DOHH2 (cell line): ENCODE measurements at regions not wholly inside any gene's neighbourhood (a gene's known extent, or its start where the extent isn't known, plus 50 kb on each side); places are given as distances from the start of the nearest gene placed in this dataset.

ENCODE experiments used
- H3F3A ChIP-seq: fragments of 200-600 bp; sonication (generic), shearing (Covaris generic); 2 replicates; pipeline ENCODE4 v1.6.0; 2016; ENCODE audit warnings: antibody characterized with exemption, mild to moderate bottlenecking; ENCODE audit not compliant: control insufficient read depth, insufficient read depth
- H3K27ac ChIP-seq: fragments of 200-600 bp; sonication (generic); 2 replicates; pipeline ENCODE4 v1.5.1; 2014; ENCODE audit warnings: low read depth, mild to moderate bottlenecking, low read length, moderate library complexity
- H3K27me3 ChIP-seq: fragments of 200-600 bp; sonication (generic); 2 replicates; pipeline ENCODE4 v1.6.1; 2014; ENCODE audit warnings: mild to moderate bottlenecking, low read length, mixed read lengths; ENCODE audit not compliant: control insufficient read depth
- H3K36me3 ChIP-seq: fragments of 200-600 bp; sonication (generic); 2 replicates; pipeline ENCODE4 v1.6.1; 2014; ENCODE audit warnings: mild to moderate bottlenecking, low read length, moderate library complexity, mixed read lengths; ENCODE audit not compliant: control insufficient read depth
- H3K4me1 ChIP-seq: fragments of 200-600 bp; sonication (generic); 2 replicates; pipeline ENCODE4 v1.6.1; 2014; ENCODE audit warnings: mild to moderate bottlenecking, low read length, mixed read lengths; ENCODE audit not compliant: control insufficient read depth
- H3K4me2 ChIP-seq: fragments of 200-600 bp; sonication (generic); 2 replicates; pipeline ENCODE4 v1.6.0; 2014; ENCODE audit warnings: mild to moderate bottlenecking, low read length, moderate library complexity
- H3K4me3 ChIP-seq: fragments of 200-600 bp; sonication (generic); 2 replicates; pipeline ENCODE4 v1.5.1; 2014; ENCODE audit warnings: mild to moderate bottlenecking, low read length, mixed read lengths
- H3K79me2 ChIP-seq: fragments of 200-600 bp; sonication (generic); 2 replicates; pipeline ENCODE4 v1.6.1; 2014; ENCODE audit warnings: mild to moderate bottlenecking, low read length, mixed read lengths; ENCODE audit not compliant: control insufficient read depth
- H3K9me2 ChIP-seq: fragments of 200-600 bp; sonication (generic); replicated peaks from 2 replicates; pipeline ENCODE4 v1.6.1; 2014; ENCODE audit warnings: mild to moderate bottlenecking, low read length, mixed read lengths; ENCODE audit not compliant: control insufficient read depth
- H3K9me3 ChIP-seq: fragments of 200-600 bp; sonication (generic); 2 replicates; pipeline ENCODE4 v1.6.1; 2014; ENCODE audit warnings: antibody characterized with exemption, low read length, mixed read lengths; ENCODE audit not compliant: control insufficient read depth, insufficient read depth
- H4K20me1 ChIP-seq: fragments of 200-600 bp; sonication (generic); 2 replicates; pipeline ENCODE4 v1.6.0; 2014; ENCODE audit warnings: low read depth, mild to moderate bottlenecking, antibody characterized with exemption, low read length, moderate library complexity; ENCODE audit not compliant: control insufficient read depth, insufficient read depth
- CTCF ChIP-seq: fragments of 200-600 bp; sonication (generic); IDR thresholded peaks from one replicate; pipeline ENCODE4 v1.5.1; 2014; ENCODE audit warnings: antibody characterized with exemption, mild to moderate bottlenecking, low read depth, low read length; ENCODE audit not compliant: poor library complexity, severe bottlenecking
- EZH2phosphoT487 ChIP-seq: fragments of 200-600 bp; sonication (generic); IDR thresholded peaks from 2 replicates; pipeline ENCODE4 v1.6.1; 2017; ENCODE audit warnings: borderline replicate concordance, mild to moderate bottlenecking, antibody characterized with exemption, low read length, moderate library complexity, mixed read lengths

- no peaks in the 10 kb centered on the region for H3K4me1 ChIP-seq
- no peaks in the 10 kb centered on the region for H3K36me3 ChIP-seq
- no peaks in the 10 kb centered on the region for H3F3A ChIP-seq
- no peaks in the 10 kb centered on the region for H3K27me3 ChIP-seq
- H3K4me3 ChIP-seq: no peak overlapping the region
- H3K4me2 ChIP-seq: no peak overlapping the region
- H3K79me2 ChIP-seq: no peaks in the 10 kb centered on the region
- no peak overlapping the region for H3K27ac ChIP-seq
- no peaks in the 10 kb centered on the region for H4K20me1 ChIP-seq
- H3K9me3 ChIP-seq: no peaks in the 10 kb centered on the region
- H3K9me2 ChIP-seq: no peaks in the 10 kb centered on the region
- TF ChIP-seq CTCF: no peak
- no peak for TF ChIP-seq EZH2phosphoT487
These were observed 387.2 kb downstream of the TBC1D32 start for GRCh38 chr6:120947111-120947510.

- H3K4me2 ChIP-seq: no peak overlapping the region
These were observed 388.2 kb downstream of the TBC1D32 start for GRCh38 chr6:120945905-120946594.

GRCh38 chr6:120938876-120939472, 395.3 kb downstream of the TBC1D32 start:
- TF ChIP-seq EZH2phosphoT487 (no peak), CTCF (no peak)
- Histone ChIP-seq H3K4me2 (no peak overlapping the region), H3K27me3 (no peaks in the 10 kb centered on the region), H4K20me1 (no peaks in the 10 kb centered on the region), H3K27ac (no peak overlapping the region), H3K4me1 (0 out of 2 replicates have a peak, but pooled peaks cover 8% of the 10 kb centered on the region), H3K9me2 (no peaks in the 10 kb centered on the region), H3K79me2 (no peaks in the 10 kb centered on the region), H3K36me3 (no peaks in the 10 kb centered on the region), H3F3A (no peaks in the 10 kb centered on the region), H3K4me3 (no peak overlapping the region), H3K9me3 (no peaks in the 10 kb centered on the region)

More at GRCh38 chr6:120945905-120946594, 388.2 kb downstream of the TBC1D32 start:
- TF ChIP-seq CTCF (no peak), EZH2phosphoT487 (no peak)
- H3K4me1 ChIP-seq: no peaks in the 10 kb centered on the region
- H3K27me3 ChIP-seq: no peaks in the 10 kb centered on the region
- H3K4me3 ChIP-seq: no peak overlapping the region
- H4K20me1 ChIP-seq: no peaks in the 10 kb centered on the region
- no peaks in the 10 kb centered on the region for H3K9me2 ChIP-seq
- H3K9me3 ChIP-seq: no peaks in the 10 kb centered on the region
- no peaks in the 10 kb centered on the region for H3F3A ChIP-seq
- no peaks in the 10 kb centered on the region for H3K79me2 ChIP-seq
- H3K27ac ChIP-seq: no peak overlapping the region
- H3K36me3 ChIP-seq: no peaks in the 10 kb centered on the region
